AG09309 (cell line): ENCODE measurements at regions not wholly inside any gene's neighbourhood (a gene's known extent, or its start where the extent isn't known, plus 50 kb on each side); places are given as distances from the start of the nearest gene placed in this dataset.
"Not testable (repeated sequence)": the region's sequence is repeated elsewhere in the genome, so short reads cannot be mapped to it uniquely, and the experiment has no call there.

Source experiments
- DNase-seq: peaks from one replicate; pipeline ENCODE4 v3.0.0-alpha.2; 2010; ENCODE audit warnings: low read depth
- H3K4me3 ChIP-seq: 2 replicates; pipeline ENCODE4 v1.5.1; 2011; ENCODE audit warnings: mild to moderate bottlenecking, low read depth, low read length, moderate library complexity; ENCODE audit not compliant: control insufficient read depth
- TF ChIP-seq, protein P1 (sequence below): IDR thresholded peaks from 2 replicates; pipeline ENCODE4 v1.5.1; 2011; ENCODE audit warnings: mild to moderate bottlenecking, low read depth, low read length, inconsistent platforms; ENCODE audit not compliant: insufficient read depth, control insufficient read depth; ENCODE audit errors: missing control alignments

- TF ChIP-seq, protein P1, sequence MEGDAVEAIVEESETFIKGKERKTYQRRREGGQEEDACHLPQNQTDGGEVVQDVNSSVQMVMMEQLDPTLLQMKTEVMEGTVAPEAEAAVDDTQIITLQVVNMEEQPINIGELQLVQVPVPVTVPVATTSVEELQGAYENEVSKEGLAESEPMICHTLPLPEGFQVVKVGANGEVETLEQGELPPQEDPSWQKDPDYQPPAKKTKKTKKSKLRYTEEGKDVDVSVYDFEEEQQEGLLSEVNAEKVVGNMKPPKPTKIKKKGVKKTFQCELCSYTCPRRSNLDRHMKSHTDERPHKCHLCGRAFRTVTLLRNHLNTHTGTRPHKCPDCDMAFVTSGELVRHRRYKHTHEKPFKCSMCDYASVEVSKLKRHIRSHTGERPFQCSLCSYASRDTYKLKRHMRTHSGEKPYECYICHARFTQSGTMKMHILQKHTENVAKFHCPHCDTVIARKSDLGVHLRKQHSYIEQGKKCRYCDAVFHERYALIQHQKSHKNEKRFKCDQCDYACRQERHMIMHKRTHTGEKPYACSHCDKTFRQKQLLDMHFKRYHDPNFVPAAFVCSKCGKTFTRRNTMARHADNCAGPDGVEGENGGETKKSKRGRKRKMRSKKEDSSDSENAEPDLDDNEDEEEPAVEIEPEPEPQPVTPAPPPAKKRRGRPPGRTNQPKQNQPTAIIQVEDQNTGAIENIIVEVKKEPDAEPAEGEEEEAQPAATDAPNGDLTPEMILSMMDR: no peak
- DNase-seq: no peak
- no peak overlapping the region for H3K4me3 ChIP-seq
Measured at GRCh38 chr6:51141080-51141479, 322.4 kb downstream of the TFAP2B start.

DNA sequence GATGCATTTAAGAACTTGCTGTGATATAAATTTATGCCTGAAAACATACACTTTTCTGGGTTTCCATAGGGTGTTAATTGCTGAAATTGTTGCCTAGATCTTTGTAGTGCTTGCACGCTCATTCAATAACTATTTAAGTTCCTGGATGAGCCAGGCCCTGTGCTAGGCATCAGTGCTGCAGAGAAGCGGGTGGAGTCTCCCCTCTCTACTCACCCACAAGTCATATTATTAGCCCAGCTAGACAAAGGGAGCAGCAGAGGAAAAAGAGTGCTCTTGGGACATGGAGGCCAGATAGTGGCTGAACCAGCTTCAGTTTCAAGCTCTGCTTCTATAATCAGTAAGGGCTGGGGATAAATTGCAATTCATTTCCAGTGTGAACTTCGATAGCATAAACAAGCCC lies 329.1 kb downstream of the TFAP2B start:
- TF ChIP-seq, protein P1: no peak
- DNase-seq: no peak
- H3K4me3 ChIP-seq: no peak overlapping the region

GRCh38 chr6:51152594-51152993 lies 333.9 kb downstream of the TFAP2B start:
- DNase-seq: no peak
- no peak overlapping the region for H3K4me3 ChIP-seq
- TF ChIP-seq, protein P1: no peak

DNA sequence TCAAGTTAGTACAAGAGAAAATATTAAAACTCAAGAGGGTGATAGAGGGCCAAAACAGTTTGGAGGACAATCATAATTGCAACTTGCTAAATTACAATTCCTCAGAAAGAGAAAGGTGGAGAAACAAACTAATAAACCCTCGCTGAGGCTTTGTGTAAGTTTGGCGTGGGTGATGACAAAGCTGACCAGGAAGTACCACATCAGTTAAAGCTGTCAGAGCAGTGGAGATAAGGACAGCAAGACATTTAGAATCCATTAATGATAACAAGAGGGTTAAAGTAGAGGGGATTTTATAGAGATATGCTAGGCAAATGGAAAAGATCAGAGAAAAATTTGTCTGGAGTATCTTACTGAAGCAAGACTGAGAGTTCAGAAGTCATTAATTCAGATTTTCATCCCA lies 334.4 kb downstream of the TFAP2B start:
- H3K4me3 ChIP-seq: no peak overlapping the region
- DNase-seq: no peak
- TF ChIP-seq, protein P1: no peak

DNA sequence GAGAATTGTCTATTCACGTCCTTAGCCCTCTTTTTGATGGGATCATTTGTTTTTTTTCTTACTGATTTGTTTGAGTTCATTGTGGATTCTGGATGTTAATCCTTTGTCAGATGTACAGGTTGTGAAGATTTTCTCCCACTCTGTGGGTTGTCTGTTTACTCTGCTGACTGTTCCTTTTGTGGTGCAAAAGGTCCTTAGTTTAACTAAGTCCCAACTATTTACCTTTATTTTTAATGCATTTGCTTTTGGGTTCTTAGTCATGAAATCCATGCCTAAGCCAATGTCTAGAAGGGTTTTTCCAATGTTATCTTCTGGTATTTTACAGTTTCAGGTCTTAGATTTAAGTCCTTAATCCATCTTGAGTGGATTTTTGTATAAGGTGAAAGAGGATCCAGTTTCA lies 336.3 kb downstream of the TFAP2B start:
- DNase-seq, H3K4me3 ChIP-seq: not testable (repeated sequence)

DNA sequence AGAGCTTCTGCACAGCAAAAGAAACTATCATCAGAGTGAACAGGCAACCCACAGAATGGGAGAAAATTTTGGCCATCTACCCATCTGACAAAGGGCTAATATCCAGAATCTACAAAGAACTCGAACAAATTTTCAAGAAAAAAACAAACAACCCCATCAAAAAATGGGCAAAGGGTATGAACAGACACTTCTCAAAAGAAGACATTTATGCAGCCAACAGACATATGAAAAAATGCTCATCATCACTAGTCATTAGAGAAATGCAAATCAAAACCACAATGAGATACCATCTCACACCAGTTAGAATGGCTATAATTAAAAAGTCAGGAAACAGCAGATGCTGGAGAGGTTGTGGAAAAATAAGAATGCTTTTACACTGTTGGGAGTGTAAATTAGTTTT lies 340.6 kb downstream of the TFAP2B start:
- DNase-seq: not testable (repeated sequence)

DNA sequence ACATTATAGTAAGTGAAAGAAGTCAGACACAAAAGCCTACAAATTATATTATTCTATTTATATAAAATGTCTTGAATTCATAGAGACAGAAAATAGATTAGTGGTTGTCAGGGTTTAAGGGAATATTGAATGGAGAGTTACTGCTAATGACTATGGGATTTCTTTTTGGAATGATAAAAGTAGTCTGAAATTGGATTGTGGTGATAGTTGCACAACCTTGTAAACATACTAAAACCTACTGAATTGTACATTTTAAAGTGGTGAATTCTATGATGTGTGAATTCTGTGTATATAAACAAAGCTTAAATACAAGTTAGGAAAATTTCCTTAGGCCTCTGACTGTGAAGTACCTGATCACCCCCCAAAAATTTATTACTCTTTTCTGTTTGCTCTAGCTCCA lies 343.1 kb downstream of the TFAP2B start:
- TF ChIP-seq, protein P1: no peak
- DNase-seq: no peak
- H3K4me3 ChIP-seq: no peak overlapping the region

More for the DNA sequence above, 340.6 kb downstream of the TFAP2B start:
- H3K4me3 ChIP-seq: not testable (repeated sequence)

DNA sequence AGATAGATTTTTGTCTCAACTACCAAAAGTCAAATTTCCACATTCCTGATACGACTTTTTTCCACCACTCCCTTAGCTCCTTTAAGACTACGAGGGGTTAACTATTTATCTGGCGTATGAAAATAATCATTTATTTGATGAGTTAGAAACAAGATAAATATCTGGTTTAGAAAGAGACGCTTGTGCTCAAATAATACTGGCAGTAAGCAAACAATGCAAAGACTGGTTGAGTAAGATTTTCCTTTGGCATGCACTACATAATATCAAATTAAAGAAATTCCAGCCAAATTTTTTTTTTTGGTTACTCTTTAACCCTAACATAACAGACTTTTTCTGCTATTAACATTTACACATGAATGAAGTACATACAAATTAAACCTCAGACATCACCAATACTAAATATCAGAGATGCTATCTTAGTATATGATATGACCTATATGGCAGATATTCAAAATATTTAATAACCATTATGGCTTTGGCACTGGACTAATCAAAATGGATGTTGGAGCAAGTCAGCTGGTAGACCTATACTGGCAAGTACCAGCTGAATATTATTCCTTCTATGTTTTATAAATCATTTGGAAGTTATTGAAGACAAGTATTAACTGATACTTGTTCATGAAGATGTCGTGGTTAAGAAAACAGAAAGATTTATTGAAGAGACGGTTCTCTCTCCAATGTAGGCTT lies 345.3 kb downstream of the TFAP2B start:
- TF ChIP-seq, protein P1: no peak
- DNase-seq: no peak
- no peak overlapping the region for H3K4me3 ChIP-seq
